ENCODE measurements at regions not wholly inside any gene's neighbourhood (a gene's known extent, or its start where the extent isn't known, plus 50 kb on each side); places are given as distances from the start of the nearest gene placed in this dataset.

- DNase-seq (ENCODE audit: low spot score) = no peak
- no peak for TF ChIP-seq CTCF (IDR thresholded peaks at IDR 0.05; ENCODE audit: extremely low read depth, missing control alignments)
Observed at GRCh38 chr10:130495891-130496636, 359.9 kb downstream of the GLRX3 start.

- no peak for DNase-seq (ENCODE audit: low spot score)
- no peak for TF ChIP-seq CTCF (IDR thresholded peaks at IDR 0.05; ENCODE audit: extremely low read depth, missing control alignments)
Observed at GRCh38 chr10:130497056-130498010, 361.1 kb downstream of the GLRX3 start.

GRCh38 chr10:130498042-130498441 lies 361.9 kb downstream of the GLRX3 start:
- no peak for DNase-seq (ENCODE audit: low spot score)
- TF ChIP-seq CTCF (IDR thresholded peaks at IDR 0.05; ENCODE audit: extremely low read depth, missing control alignments) = no peak

- no peak for DNase-seq (ENCODE audit: low spot score)
- no peak for TF ChIP-seq CTCF (IDR thresholded peaks at IDR 0.05; ENCODE audit: extremely low read depth, missing control alignments)
Observed at GRCh38 chr10:130498934-130499333, 362.7 kb downstream of the GLRX3 start.

GRCh38 chr10:130499541-130499940 lies 363.4 kb downstream of the GLRX3 start:
- no peak for TF ChIP-seq CTCF (IDR thresholded peaks at IDR 0.05; ENCODE audit: extremely low read depth, missing control alignments)

GRCh38 chr10:130500261-130501000 lies 364.2 kb downstream of the GLRX3 start:
- DNase-seq (ENCODE audit: low spot score) = no peak
- TF ChIP-seq CTCF (IDR thresholded peaks at IDR 0.05; ENCODE audit: extremely low read depth, missing control alignments) = no peak

More at GRCh38 chr10:130499541-130499940, 363.4 kb downstream of the GLRX3 start:
- no peak for DNase-seq (ENCODE audit: low spot score)
